NCI-H128 (cell line): ENCODE measurements at regions not wholly inside any gene's neighbourhood (a gene's known extent, or its start where the extent isn't known, plus 50 kb on each side); places are given as distances from the start of the nearest gene placed in this dataset.
A peak's percentile ranks its signal among the peaks of the same experiment; 100 is the strongest.

Experiments
- DNase-seq: peaks from one replicate; lab custom pipeline; 2025; ENCODE audit not compliant: unreplicated experiment; lab: John Stamatoyannopoulos, UW

GRCh38 chr2:157052685-157053224 lies 204.8 kb upstream of the GALNT5 start:
- no peak for DNase-seq

- no peak for DNase-seq
These were observed 203.6 kb upstream of the GALNT5 start for GRCh38 chr2:157053876-157054275.

GRCh38 chr2:157055660-157056199 lies 201.8 kb upstream of the GALNT5 start:
- no peak for DNase-seq

- no peak for DNase-seq
These were observed 201.3 kb upstream of the GALNT5 start for GRCh38 chr2:157056200-157056676.

- no peak for DNase-seq
These were observed 199.3 kb upstream of the GALNT5 start for GRCh38 chr2:157058161-157058560.

- no peak for DNase-seq
These were observed 198.5 kb upstream of the GALNT5 start for GRCh38 chr2:157059036-157059435.

GRCh38 chr2:157061799-157062198 lies 195.7 kb upstream of the GALNT5 start:
- no peak for DNase-seq

- no peak for DNase-seq
These were observed 189.9 kb upstream of the GALNT5 start for GRCh38 chr2:157067562-157067961.

- DNase-seq: no peak
These were observed 189.3 kb upstream of the GALNT5 start for GRCh38 chr2:157068237-157068636.

- DNase-seq: no peak
These were observed 181.6 kb upstream of the GALNT5 start for GRCh38 chr2:157075924-157076323.

- no peak for DNase-seq
These were observed 180.9 kb upstream of the GALNT5 start for GRCh38 chr2:157076526-157077161.

- DNase-seq: no peak
These were observed 179.7 kb upstream of the GALNT5 start for GRCh38 chr2:157077753-157078350.

GRCh38 chr2:157082950-157083349 lies 174.6 kb upstream of the GALNT5 start:
- no peak for DNase-seq

- no peak for DNase-seq
These were observed 172.0 kb upstream of the GALNT5 start for GRCh38 chr2:157085522-157085921.

GRCh38 chr2:157087373-157088002 lies 170.0 kb upstream of the GALNT5 start:
- DNase-seq: no peak

GRCh38 chr2:157093666-157094065 lies 163.8 kb upstream of the GALNT5 start:
- no peak for DNase-seq

- no peak for DNase-seq
These were observed 152.1 kb upstream of the GALNT5 start for GRCh38 chr2:157105372-157105771.

- DNase-seq: no peak
These were observed 150.6 kb upstream of the GALNT5 start for GRCh38 chr2:157106950-157107349.

- DNase-seq: no peak
These were observed 150.0 kb upstream of the GALNT5 start for GRCh38 chr2:157107460-157107859.

GRCh38 chr2:157107877-157108276 lies 149.6 kb upstream of the GALNT5 start:
- DNase-seq: peak; percentile 25

GRCh38 chr2:157122776-157123175 lies 134.7 kb upstream of the GALNT5 start:
- no peak for DNase-seq

- no peak for DNase-seq
These were observed 132.8 kb upstream of the GALNT5 start for GRCh38 chr2:157124731-157125130.
